Prostate gland (tissue), 2 donors: ENCODE measurements at regions not wholly inside any gene's neighbourhood (a gene's known extent, or its start where the extent isn't known, plus 50 kb on each side); places are given as distances from the start of the nearest gene placed in this dataset.
A peak's percentile ranks its signal among the peaks of the same experiment; 100 is the strongest.

Experiments used
- DNase-seq: peaks from one replicate; pipeline ENCODE4 v3.0.0-alpha.2; 2019; ENCODE audit warnings: low spot score
- H3K27ac ChIP-seq, 2 donors: fragments of 200-600 bp; sonication (generic); 2 replicates each; pipeline ENCODE4 v1.5.1; 2017 to 2019
- H3K27me3 ChIP-seq: fragments of 200-600 bp; sonication (generic); replicated peaks from 2 replicates; pipeline ENCODE4 v1.5.1; 2019; ENCODE audit not compliant: insufficient read depth
- H3K36me3 ChIP-seq, 2 donors: fragments of 200-600 bp; sonication (generic); 1 replicate in 1 of 2; 2 replicates in 1 of 2; pipeline versions ENCODE4 v1.5.1 to v1.8.1; 2017 to 2019
- H3K4me1 ChIP-seq: fragments of 200-600 bp; sonication (generic); replicated peaks from 2 replicates; pipeline ENCODE4 v1.5.1; 2019
- H3K4me3 ChIP-seq, 2 donors: fragments of 200-600 bp; sonication (generic); 2 replicates each; pipeline ENCODE4 v1.5.1; 2017 to 2019
- H3K9me3 ChIP-seq: fragments of 200-600 bp; sonication (generic); 2 replicates; pipeline ENCODE4 v1.5.1; 2017
- POLR2A ChIP-seq: fragments of 450-650 bp; IDR thresholded peaks from one replicate; pipeline ENCODE4 v1.6.1; 2016; ENCODE audit warnings: antibody characterized with exemption, mild to moderate bottlenecking
- POLR2AphosphoS5 ChIP-seq: sonication (generic); formaldehyde crosslinking; IDR thresholded peaks from one replicate; pipeline ENCODE4 v1.6.1; 2017; ENCODE audit warnings: antibody characterized with exemption
- WGBS: methylation state at CpG from one replicate; pipeline ENCODE4 v1.1.5; 2018; 5-methylcytosine and 5-hydroxymethylcytosine counted together
- intact Hi-C: fragments of 100-400 bp; cut with DNase I; formaldehyde crosslinking; loops from one replicate; pipeline ENCODE4 v1.14.2; 2022
- TF ChIP-seq, protein P1 (sequence below), 4 experiments: fragments of 200-600 bp in 2 of 4; fragments of 450-650 bp in 2 of 4; sonication (generic) in 2 of 4; IDR thresholded peaks; 1 replicate in 3 of 4; 2 replicates in 1 of 4; pipeline ENCODE4 v1.5.1; 2016 to 2019; ENCODE audit warnings: antibody characterized with exemption in 4 of 4, mild to moderate bottlenecking in 2 of 4, moderate library complexity in 2 of 4

DNA sequence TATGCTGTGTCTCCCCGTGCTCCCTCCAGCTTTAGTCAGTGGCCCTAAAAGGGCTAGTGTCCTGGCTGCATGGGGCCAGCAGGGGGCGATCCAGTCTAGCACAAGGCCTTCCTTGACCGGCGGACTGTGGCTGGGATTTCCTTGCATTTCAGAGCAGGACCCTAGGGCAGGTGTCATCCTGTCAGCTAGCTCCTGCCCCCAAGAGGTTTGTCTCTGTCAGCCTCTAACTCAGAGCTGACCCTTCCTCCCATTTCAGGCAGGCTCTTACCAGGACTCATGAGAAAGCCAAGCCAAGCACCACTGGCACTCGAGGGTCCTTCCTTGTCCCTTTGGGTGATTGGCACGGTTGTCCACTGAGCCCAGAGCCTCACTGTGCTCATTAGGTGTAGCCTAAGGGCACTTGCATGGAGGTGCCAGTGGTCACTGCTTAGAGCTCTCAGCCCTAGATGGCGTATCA lies 140.3 kb downstream of the RPIA start:
- WGBS = 41% methylated on average over 7 of the region's 7 CpGs
- Histone ChIP-seq H3K36me3 (no peaks in the 10 kb centered on the region), H3K27me3 (no peaks in the 10 kb centered on the region), H3K9me3 (no peaks in the 10 kb centered on the region), H3K4me3 (no peak overlapping the region), H3K4me1 (no peaks in the 10 kb centered on the region), H3K27ac (no peak overlapping the region)
- intact Hi-C loops = no loop called here
- no peak for DNase-seq
- no peak for TF ChIP-seq POLR2A
- no peak for TF ChIP-seq POLR2AphosphoS5
- TF ChIP-seq, protein P1, sequence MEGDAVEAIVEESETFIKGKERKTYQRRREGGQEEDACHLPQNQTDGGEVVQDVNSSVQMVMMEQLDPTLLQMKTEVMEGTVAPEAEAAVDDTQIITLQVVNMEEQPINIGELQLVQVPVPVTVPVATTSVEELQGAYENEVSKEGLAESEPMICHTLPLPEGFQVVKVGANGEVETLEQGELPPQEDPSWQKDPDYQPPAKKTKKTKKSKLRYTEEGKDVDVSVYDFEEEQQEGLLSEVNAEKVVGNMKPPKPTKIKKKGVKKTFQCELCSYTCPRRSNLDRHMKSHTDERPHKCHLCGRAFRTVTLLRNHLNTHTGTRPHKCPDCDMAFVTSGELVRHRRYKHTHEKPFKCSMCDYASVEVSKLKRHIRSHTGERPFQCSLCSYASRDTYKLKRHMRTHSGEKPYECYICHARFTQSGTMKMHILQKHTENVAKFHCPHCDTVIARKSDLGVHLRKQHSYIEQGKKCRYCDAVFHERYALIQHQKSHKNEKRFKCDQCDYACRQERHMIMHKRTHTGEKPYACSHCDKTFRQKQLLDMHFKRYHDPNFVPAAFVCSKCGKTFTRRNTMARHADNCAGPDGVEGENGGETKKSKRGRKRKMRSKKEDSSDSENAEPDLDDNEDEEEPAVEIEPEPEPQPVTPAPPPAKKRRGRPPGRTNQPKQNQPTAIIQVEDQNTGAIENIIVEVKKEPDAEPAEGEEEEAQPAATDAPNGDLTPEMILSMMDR (IDR thresholded peaks at IDR 0.05) = peak in 2 of 4 experiments; percentile 13 to 27

DNA sequence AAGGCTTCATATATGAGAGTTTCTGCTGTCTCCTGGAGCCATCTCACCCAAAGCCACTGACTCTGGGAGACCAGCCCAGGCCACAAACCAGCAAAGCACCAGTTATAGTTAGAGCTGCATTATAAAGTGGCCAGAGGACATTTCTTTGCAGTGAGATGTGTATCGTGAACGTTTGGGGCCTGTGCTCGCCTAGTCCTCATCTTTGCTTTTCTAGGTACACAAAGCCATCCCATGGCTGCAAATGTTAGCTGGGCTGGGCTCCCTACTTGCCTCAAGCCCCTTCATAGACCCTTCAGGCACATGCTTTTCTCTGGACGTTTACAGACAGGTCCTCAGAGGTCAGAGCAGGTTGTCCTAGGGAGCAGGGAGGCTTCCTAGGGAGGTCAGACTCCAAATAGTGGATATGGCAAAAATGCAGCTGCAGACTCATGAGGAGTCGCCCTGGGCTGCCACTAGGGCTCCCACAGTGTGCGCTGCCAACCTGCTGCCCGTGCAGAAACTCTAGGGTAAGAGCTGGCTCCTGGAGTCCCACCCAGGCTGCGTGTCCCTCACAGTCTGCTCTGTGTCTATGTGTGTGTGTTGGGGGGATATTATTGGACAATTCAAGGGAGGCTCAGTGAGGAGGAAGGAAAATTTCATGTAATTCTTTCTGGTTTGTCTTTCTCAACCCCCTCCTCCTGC lies 141.0 kb downstream of the RPIA start:
- whole genome bisulfite sequencing = 78% methylated on average over 8 of the region's 8 CpGs
- H3K9me3 ChIP-seq = no peaks in the 10 kb centered on the region
- intact Hi-C loops = no loop called here

DNA sequence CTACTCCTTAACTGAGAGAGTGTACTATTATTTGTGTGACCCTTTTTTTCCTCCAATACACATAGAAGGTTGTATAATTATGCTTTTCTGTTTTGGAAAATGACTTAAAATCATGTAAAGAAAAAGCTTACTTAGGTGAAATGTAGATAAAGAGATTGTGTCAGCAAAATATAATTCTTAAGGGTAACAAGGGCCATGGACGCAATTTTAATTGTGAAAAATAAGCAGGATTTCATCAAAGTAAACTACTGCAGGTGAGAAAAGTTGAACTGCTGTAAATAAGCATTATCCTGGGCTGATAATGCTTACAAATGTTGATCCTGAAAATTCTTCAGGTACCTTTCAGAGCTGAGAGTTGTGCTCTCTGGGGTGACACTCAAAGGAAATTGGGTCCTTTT lies 141.5 kb downstream of the RPIA start:
- no peak overlapping the region for H3K27ac ChIP-seq
- intact Hi-C loops = no loop called here
- H3K36me3 ChIP-seq = no peaks in the 10 kb centered on the region
- WGBS = 56% methylated on average over 1 of the region's 1 CpG
- no peaks in the 10 kb centered on the region for H3K27me3 ChIP-seq
- DNase-seq = no peak
- H3K4me3 ChIP-seq = no peak overlapping the region
- TF ChIP-seq POLR2AphosphoS5 = no peak
- TF ChIP-seq, protein P1 (IDR thresholded peaks at IDR 0.05) = no peak
- TF ChIP-seq POLR2A = no peak
- H3K9me3 ChIP-seq = no peaks in the 10 kb centered on the region
- no peaks in the 10 kb centered on the region for H3K4me1 ChIP-seq

More for the DNA sequence above, 141.0 kb downstream of the RPIA start:
- TF ChIP-seq POLR2A (no peak), POLR2AphosphoS5 (no peak)
- TF ChIP-seq, protein P1 (IDR thresholded peaks at IDR 0.05) = no peak
- Histone ChIP-seq H3K4me1 (no peaks in the 10 kb centered on the region), H3K27ac (no peak overlapping the region), H3K36me3 (no peaks in the 10 kb centered on the region), H3K4me3 (no peak overlapping the region), H3K27me3 (no peaks in the 10 kb centered on the region)
- DNase-seq = no peak

DNA sequence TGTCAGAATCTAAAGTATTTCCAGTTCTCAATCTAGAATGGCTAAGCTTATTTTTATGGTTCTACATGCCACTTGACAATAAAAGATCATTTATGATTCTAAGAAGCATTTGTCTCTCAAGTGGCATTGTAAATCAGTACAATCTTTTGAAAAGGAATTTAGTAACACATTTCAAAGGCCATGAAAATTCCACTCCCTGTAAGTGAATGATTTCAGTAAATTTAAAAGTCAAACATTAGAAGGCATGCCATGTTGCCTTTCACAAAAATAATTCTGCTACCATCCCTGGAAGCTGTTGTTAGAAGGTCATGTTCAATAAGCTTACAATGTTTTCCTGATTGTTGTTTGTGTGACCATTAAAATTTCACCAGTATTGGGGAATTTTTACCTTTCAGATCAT lies 142.9 kb downstream of the RPIA start:
- H3K9me3 ChIP-seq = no peaks in the 10 kb centered on the region
- no peaks in the 10 kb centered on the region for H3K36me3 ChIP-seq
- DNase-seq = no peak
- H3K27ac ChIP-seq = no peak overlapping the region
- no peaks in the 10 kb centered on the region for H3K27me3 ChIP-seq
- no peak overlapping the region for H3K4me3 ChIP-seq
- TF ChIP-seq, protein P1 (IDR thresholded peaks at IDR 0.05) = no peak
- TF ChIP-seq POLR2AphosphoS5 (no peak), POLR2A (no peak)
- no peaks in the 10 kb centered on the region for H3K4me1 ChIP-seq
- intact Hi-C loops = no loop called here

DNA sequence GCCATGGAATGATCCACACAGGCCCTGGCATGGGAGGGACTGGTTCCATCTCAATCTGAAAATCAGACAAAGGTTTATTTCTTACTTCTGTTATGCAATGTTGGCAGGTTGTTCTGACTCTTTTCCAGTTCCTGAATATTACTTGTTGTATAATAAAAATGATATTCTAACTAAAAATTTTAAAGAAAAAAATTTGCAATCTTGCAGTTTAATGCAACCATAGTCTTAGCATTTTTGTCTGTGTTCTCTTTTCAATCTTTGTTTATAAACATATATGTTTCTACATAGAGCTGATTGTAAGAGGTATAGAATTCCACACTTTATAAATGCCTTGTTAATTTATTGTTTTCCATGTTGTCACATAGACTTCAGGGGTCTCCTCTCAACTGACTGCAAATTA lies 143.4 kb downstream of the RPIA start:
- intact Hi-C loops = no loop called here
- Histone ChIP-seq H3K27ac (no peak overlapping the region), H3K36me3 (no peaks in the 10 kb centered on the region)

More for the DNA sequence above, 143.4 kb downstream of the RPIA start:
- Histone ChIP-seq H3K9me3 (no peaks in the 10 kb centered on the region), H3K4me3 (no peak overlapping the region), H3K4me1 (no peaks in the 10 kb centered on the region), H3K27me3 (no peaks in the 10 kb centered on the region)
- no peak for DNase-seq
- TF ChIP-seq, protein P1 (IDR thresholded peaks at IDR 0.05) = no peak
